Tibial artery (tissue), 4 donors: ENCODE measurements at regions not wholly inside any gene's neighbourhood (a gene's known extent, or its start where the extent isn't known, plus 50 kb on each side); places are given as distances from the start of the nearest gene placed in this dataset.

ENCODE experiments used
- DNase-seq, 2 donors: peaks; one replicate each; pipeline ENCODE4 v3.0.0-alpha.2; 2019
- H3K27ac ChIP-seq, 2 donors: fragments of 200-600 bp; sonication (generic) in 1 of 2; 1 replicate in 1 of 2; 2 replicates in 1 of 2; pipeline ENCODE4 v1.5.1; 2018 to 2019; ENCODE audit warnings: mild to moderate bottlenecking in 1 of 2
- H3K27me3 ChIP-seq, 2 donors: fragments of 200-600 bp; sonication (generic) in 1 of 2; one replicate each; pipeline versions ENCODE4 v1.5.1 to v1.6.0; 2016 to 2019
- H3K36me3 ChIP-seq, 3 donors: fragments of 200-600 bp; sonication (generic) in 2 of 3; one replicate each; pipeline ENCODE4 v1.5.1; 2016 to 2019; ENCODE audit warnings: mild to moderate bottlenecking in 2 of 3
- H3K4me1 ChIP-seq, 4 donors: fragments of 200-600 bp; sonication (generic) in 2 of 4; 1 replicate in 3 of 4; 2 replicates in 1 of 4; pipeline ENCODE4 v1.5.1; 2016 to 2019
- H3K4me3 ChIP-seq, 2 donors: fragments of 200-600 bp; sonication (generic) in 1 of 2; 1 replicate in 1 of 2; 2 replicates in 1 of 2; pipeline ENCODE4 v1.5.1; 2018 to 2019; ENCODE audit warnings: mild to moderate bottlenecking in 2 of 2
- H3K9me3 ChIP-seq, 3 donors: fragments of 200-600 bp; sonication (generic) in 1 of 3; one replicate each; pipeline ENCODE4 v1.5.1; 2016 to 2019
- CTCF ChIP-seq, 2 experiments: fragments of 200-600 bp in 1 of 2; fragments of 450-650 bp in 1 of 2; IDR thresholded peaks; one replicate each; pipeline ENCODE4 v1.5.1; 2017 to 2019; ENCODE audit warnings: antibody characterized with exemption in 2 of 2, mild to moderate bottlenecking in 1 of 2, moderate library complexity in 1 of 2
- intact Hi-C: fragments of 100-400 bp; cut with DNase I; formaldehyde crosslinking; loops from one replicate; pipeline ENCODE4 v1.15.0; 2023; ENCODE audit warnings: low total_unique reads

DNA sequence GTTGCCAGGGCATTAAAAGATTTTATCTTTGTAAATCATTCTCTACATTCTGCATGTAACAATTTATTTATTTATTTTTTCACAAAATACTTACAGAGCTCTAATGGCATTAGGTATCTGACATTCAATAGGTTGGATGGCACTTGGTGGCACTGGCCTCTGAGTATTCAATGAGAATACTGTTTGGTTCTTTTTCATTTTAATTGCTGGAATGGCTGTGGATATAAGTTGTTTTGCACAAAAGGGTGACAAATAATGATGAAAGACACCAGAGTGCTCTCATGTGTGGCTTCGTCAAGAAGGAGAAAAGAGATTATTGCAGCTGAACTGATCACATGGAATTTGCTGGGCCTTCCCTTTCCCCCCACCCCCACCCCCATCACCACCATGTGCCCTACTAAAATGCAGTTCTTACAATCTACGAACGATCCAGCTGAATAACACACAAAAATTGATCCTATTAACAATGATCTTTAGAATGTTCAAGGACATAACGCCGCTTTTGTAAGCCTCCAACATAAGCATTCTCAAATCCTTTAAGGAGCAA, 195.2 kb upstream of the POU3F2 start:
- no peaks in the 10 kb centered on the region for H3K36me3 ChIP-seq
- no peak for TF ChIP-seq CTCF (IDR thresholded peaks at IDR 0.05)
- no peaks in the 10 kb centered on the region for H3K27me3 ChIP-seq
- intact Hi-C loops, result no loop called here
- no peak overlapping the region for H3K4me3 ChIP-seq
- no peaks in the 10 kb centered on the region for H3K4me1 ChIP-seq
- no peaks in the 10 kb centered on the region for H3K9me3 ChIP-seq
- no peak overlapping the region for H3K27ac ChIP-seq
- no peak for DNase-seq

GRCh38 chr6:98640366-98640765, 194.0 kb upstream of the POU3F2 start:
- Histone ChIP-seq H3K36me3 (no peaks in the 10 kb centered on the region), H3K4me1 (no peaks in the 10 kb centered on the region), H3K27me3 (no peaks in the 10 kb centered on the region), H3K4me3 (no peak overlapping the region), H3K9me3 (no peaks in the 10 kb centered on the region), H3K27ac (no peak overlapping the region)
- intact Hi-C loops, result no loop called here
- no peak for TF ChIP-seq CTCF (IDR thresholded peaks at IDR 0.05)
- DNase-seq, result no peak

DNA sequence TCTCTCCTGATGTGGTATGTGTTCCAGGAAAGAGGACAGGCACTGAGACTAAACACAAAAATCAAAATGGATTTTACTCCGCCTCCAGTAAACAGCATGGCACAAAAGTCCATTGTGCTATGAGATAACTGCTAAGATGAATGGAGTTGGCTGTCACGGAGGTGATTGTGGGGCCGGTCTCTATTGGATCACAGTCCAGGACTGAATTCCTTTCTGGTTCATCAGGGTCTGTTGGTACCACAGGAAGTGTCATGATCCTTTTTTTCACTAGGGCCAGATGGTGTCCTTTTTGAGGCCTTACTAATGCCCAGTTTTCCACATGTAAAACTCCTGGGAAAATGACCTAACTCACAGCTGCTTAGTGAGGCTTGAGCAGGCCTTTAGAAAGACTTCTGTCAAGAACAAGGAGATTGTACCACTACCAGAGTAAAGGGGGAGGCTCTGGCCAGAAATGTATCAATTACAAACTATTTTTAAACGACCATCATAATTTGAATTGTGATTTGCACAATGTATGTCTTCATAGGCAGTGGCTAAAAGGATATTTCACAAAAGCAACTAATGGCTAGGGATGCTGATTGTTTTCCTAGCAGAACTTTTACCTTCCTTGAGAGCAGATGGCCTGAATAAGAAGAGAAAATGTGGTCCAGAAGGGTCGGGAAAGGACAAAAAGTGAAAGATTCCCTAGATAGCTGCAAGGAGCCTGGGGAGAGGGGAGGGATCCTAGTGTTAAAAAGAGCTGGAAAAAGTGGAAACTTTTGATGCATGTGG, 192.2 kb upstream of the POU3F2 start:
- Histone ChIP-seq H3K27ac (no peak overlapping the region), H3K36me3 (no peaks in the 10 kb centered on the region), H3K27me3 (no peaks in the 10 kb centered on the region), H3K9me3 (no peaks in the 10 kb centered on the region), H3K4me3 (no peak overlapping the region), H3K4me1 (no peaks in the 10 kb centered on the region)
- TF ChIP-seq CTCF (IDR thresholded peaks at IDR 0.05), result no peak
- DNase-seq, result no peak
- intact Hi-C loops, result no loop called here

- no peak for TF ChIP-seq CTCF (IDR thresholded peaks at IDR 0.05)
- Histone ChIP-seq H3K27ac (no peak overlapping the region), H3K36me3 (no peaks in the 10 kb centered on the region), H3K9me3 (no peaks in the 10 kb centered on the region), H3K4me1 (no peaks in the 10 kb centered on the region), H3K4me3 (no peak overlapping the region), H3K27me3 (no peaks in the 10 kb centered on the region)
- DNase-seq, result no peak
- intact Hi-C loops, result no loop called here
Measured at GRCh38 chr6:98644063-98644462, 190.3 kb upstream of the POU3F2 start.

DNA sequence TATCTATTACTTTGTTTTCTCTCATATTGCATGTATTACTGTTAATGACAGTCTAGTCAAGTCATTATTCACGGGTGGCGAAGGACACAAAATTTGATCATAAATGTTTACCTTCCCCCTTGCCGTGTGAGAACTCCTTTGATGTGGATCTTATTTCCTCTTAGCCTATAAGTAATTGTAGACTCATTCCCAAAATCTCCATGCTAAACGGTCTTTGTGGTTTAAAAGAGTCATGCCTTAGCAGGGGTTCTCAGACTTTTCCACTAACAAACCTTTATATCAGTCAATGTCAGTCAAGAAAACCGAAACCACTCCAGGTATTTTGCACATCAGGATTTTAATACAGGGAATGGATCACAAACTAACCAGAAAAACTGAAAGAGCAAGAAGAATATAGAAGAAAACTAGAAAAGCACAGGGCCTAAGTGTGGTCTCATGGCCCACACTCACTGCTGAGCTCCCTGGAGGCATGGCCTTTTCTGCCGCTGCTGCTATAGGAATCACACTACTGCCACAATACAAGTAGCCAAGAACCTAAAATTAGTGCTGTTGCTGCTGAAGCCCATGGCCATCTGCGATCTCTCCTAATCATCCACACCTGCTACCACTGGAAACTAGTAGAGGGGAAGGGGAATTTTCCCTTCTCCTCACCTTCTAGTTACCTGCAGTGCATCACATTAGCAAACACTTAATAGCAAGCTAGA, 186.0 kb upstream of the POU3F2 start:
- no peak for DNase-seq
- TF ChIP-seq CTCF (IDR thresholded peaks at IDR 0.05), result no peak
- Histone ChIP-seq H3K27ac (no peak overlapping the region), H3K9me3 (no peaks in the 10 kb centered on the region), H3K4me1 (no peaks in the 10 kb centered on the region), H3K4me3 (no peak overlapping the region), H3K36me3 (no peaks in the 10 kb centered on the region), H3K27me3 (no peaks in the 10 kb centered on the region)
- intact Hi-C loops, result no loop called here
